Gastroesophageal sphincter (tissue), 4 donors: ENCODE measurements at regions not wholly inside any gene's neighbourhood (a gene's known extent, or its start where the extent isn't known, plus 50 kb on each side); places are given as distances from the start of the nearest gene placed in this dataset.

Experiments
- ATAC-seq: fragments of 150-250 bp; one replicate; pipeline ENCODE4 v1.9.1; 2016; ENCODE audit warnings: mild to moderate bottlenecking, moderate library complexity
- H3K27ac ChIP-seq, 4 donors: fragments of 200-600 bp; sonication (generic) in 3 of 4; 1 replicate in 3 of 4; 2 replicates in 1 of 4; pipeline ENCODE4 v1.5.1; 2016 to 2019
- H3K27me3 ChIP-seq: fragments of 200-600 bp; sonication (generic); one replicate; pipeline ENCODE4 v1.5.1; 2019
- H3K36me3 ChIP-seq, 2 donors: fragments of 200-600 bp; sonication (generic); one replicate each; pipeline ENCODE4 v1.5.1; 2019; ENCODE audit warnings: control low read depth in 1 of 2
- H3K4me1 ChIP-seq, 3 donors: fragments of 200-600 bp; sonication (generic); 1 replicate in 2 of 3; 2 replicates in 1 of 3; pipeline ENCODE4 v1.5.1; 2016 to 2019; ENCODE audit warnings: control low read depth in 2 of 3
- H3K4me3 ChIP-seq, 2 donors: fragments of 200-600 bp; sonication (generic); one replicate each; pipeline ENCODE4 v1.5.1; 2019; ENCODE audit warnings: mild to moderate bottlenecking in 1 of 2, moderate library complexity in 1 of 2
- H3K9me3 ChIP-seq, 3 donors: fragments of 200-600 bp; sonication (generic); one replicate each; pipeline ENCODE4 v1.5.1; 2017 to 2019; ENCODE audit warnings: control low read depth in 2 of 3
- CTCF ChIP-seq, 4 experiments: fragments of 200-600 bp in 2 of 4; fragments of 450-650 bp in 2 of 4; sonication (generic) in 1 of 4; IDR thresholded peaks; one replicate each; pipeline ENCODE4 v1.5.1; 2017 to 2019; ENCODE audit warnings: antibody characterized with exemption in 4 of 4, mild to moderate bottlenecking in 2 of 4, moderate library complexity in 2 of 4
- EP300 ChIP-seq: sonication (generic); formaldehyde crosslinking; IDR thresholded peaks from one replicate; pipeline ENCODE4 v1.6.1; 2017; ENCODE audit warnings: antibody characterized with exemption, mild to moderate bottlenecking
- POLR2A ChIP-seq, 2 donors: fragments of 450-650 bp; IDR thresholded peaks; one replicate each; pipeline ENCODE4 v1.6.1; 2017; ENCODE audit warnings: antibody characterized with exemption in 2 of 2, mild to moderate bottlenecking in 2 of 2, moderate library complexity in 1 of 2
- POLR2AphosphoS5 ChIP-seq: sonication (generic); formaldehyde crosslinking; IDR thresholded peaks from one replicate; pipeline ENCODE4 v1.6.1; 2017; ENCODE audit warnings: antibody characterized with exemption
- WGBS, 2 donors: methylation state at CpG; one replicate each; pipeline ENCODE4 v1.1.5; 2018; ENCODE audit warnings: low coverage in 1 of 2; 5-methylcytosine and 5-hydroxymethylcytosine counted together

GRCh38 chr11:105520706-105521345 lies 89.0 kb upstream of the GRIA4 start:
- H3K27me3 ChIP-seq = no peaks in the 10 kb centered on the region
- no peak overlapping the region for H3K27ac ChIP-seq
- no peaks in the 10 kb centered on the region for H3K9me3 ChIP-seq
- no peak for ATAC-seq
- TF ChIP-seq POLR2A (IDR thresholded peaks at IDR 0.05) (no peak), EP300 (no peak), POLR2AphosphoS5 (no peak), CTCF (IDR thresholded peaks at IDR 0.05) (no peak)
- H3K4me3 ChIP-seq = no peak overlapping the region
- 83 to 88% methylated on average over 4 of the region's 4 CpGs for WGBS, 2 donors
- no peaks in the 10 kb centered on the region for H3K4me1 ChIP-seq
- H3K36me3 ChIP-seq = no peaks in the 10 kb centered on the region

GRCh38 chr11:105507496-105508254 lies 102.2 kb upstream of the GRIA4 start:
- Histone ChIP-seq H3K27ac (no peak overlapping the region), H3K27me3 (no peaks in the 10 kb centered on the region), H3K4me1 (no peaks in the 10 kb centered on the region), H3K4me3 (no peak overlapping the region), H3K36me3 (no peaks in the 10 kb centered on the region), H3K9me3 (no peaks in the 10 kb centered on the region)
- TF ChIP-seq POLR2AphosphoS5 = no peak
- TF ChIP-seq EP300 = no peak
- no peak for TF ChIP-seq POLR2A (IDR thresholded peaks at IDR 0.05)
- TF ChIP-seq CTCF (IDR thresholded peaks at IDR 0.05) = no peak
- ATAC-seq = no peak
- 57 to 77% methylated on average over 4 to 5 of the region's 5 CpGs for WGBS, 2 donors

- WGBS, 2 donors = 88 to 89% methylated on average over 1 of the region's 1 CpG
- no peaks in the 10 kb centered on the region for H3K36me3 ChIP-seq
Observed at GRCh38 chr11:105492010-105492409, 117.9 kb upstream of the GRIA4 start.

GRCh38 chr11:105491394-105491793 lies 118.5 kb upstream of the GRIA4 start:
- no peak overlapping the region for H3K27ac ChIP-seq
- H3K9me3 ChIP-seq = no peaks in the 10 kb centered on the region
- H3K27me3 ChIP-seq = no peaks in the 10 kb centered on the region
- 84 to 100% methylated on average over 1 of the region's 1 CpG for WGBS, 2 donors
- TF ChIP-seq POLR2AphosphoS5 (no peak), EP300 (no peak), CTCF (IDR thresholded peaks at IDR 0.05) (no peak), POLR2A (IDR thresholded peaks at IDR 0.05) (no peak)
- no peak for ATAC-seq
- no peak overlapping the region for H3K4me3 ChIP-seq
- H3K36me3 ChIP-seq = no peaks in the 10 kb centered on the region
- H3K4me1 ChIP-seq = no peaks in the 10 kb centered on the region

More at GRCh38 chr11:105492010-105492409, 117.9 kb upstream of the GRIA4 start:
- H3K4me3 ChIP-seq = no peak overlapping the region
- no peaks in the 10 kb centered on the region for H3K27me3 ChIP-seq
- no peaks in the 10 kb centered on the region for H3K4me1 ChIP-seq
- H3K27ac ChIP-seq = no peak overlapping the region
- no peaks in the 10 kb centered on the region for H3K9me3 ChIP-seq
- TF ChIP-seq POLR2AphosphoS5 (no peak), POLR2A (IDR thresholded peaks at IDR 0.05) (no peak)
- ATAC-seq = no peak

- TF ChIP-seq POLR2A (IDR thresholded peaks at IDR 0.05) = no peak
- no peak for TF ChIP-seq EP300
- no peak for TF ChIP-seq CTCF (IDR thresholded peaks at IDR 0.05)
- TF ChIP-seq POLR2AphosphoS5 = no peak
- ATAC-seq = no peak
- H3K4me3 ChIP-seq = no peak overlapping the region
- no peaks in the 10 kb centered on the region for H3K9me3 ChIP-seq
- H3K27me3 ChIP-seq = no peaks in the 10 kb centered on the region
- H3K27ac ChIP-seq = no peak overlapping the region
- no peaks in the 10 kb centered on the region for H3K4me1 ChIP-seq
- no peaks in the 10 kb centered on the region for H3K36me3 ChIP-seq
- 73 to 89% methylated on average over 1 of the region's 1 CpG for WGBS, 2 donors
Observed at GRCh38 chr11:105490333-105490732, 119.5 kb upstream of the GRIA4 start.
